ENCODE measurements at regions not wholly inside any gene's neighbourhood (a gene's known extent, or its start where the extent isn't known, plus 50 kb on each side); places are given as distances from the start of the nearest gene placed in this dataset.

DNA sequence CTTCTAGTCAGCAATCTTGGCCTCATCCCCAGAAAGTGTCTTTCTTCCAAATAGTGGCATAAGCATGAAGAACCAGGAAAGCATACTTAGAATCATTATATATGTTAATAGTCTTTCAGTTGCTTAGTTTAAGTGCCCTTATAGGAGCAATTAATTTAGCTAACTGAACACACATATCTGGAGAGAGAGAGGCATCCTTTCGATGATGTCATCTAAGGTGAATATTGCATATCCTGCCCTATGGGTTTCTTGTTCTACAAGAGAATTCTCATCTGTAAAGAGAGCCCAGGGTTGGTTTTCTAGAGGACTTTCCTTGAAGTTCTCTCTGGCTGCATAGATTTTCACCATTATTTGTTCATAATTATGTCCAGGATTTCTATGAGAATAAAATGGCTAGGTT lies 230.1 kb downstream of the RPS4Y2 start:
- no peak for DNase-seq
- Histone ChIP-seq H3K4me1 (ENCODE audit: control insufficient read depth in 3 of 3, insufficient read depth in 2 of 3, low read depth in 1 of 3, low read length in 2 of 3) (no peaks in the 10 kb centered on the region), H3K27me3 (ENCODE audit: control insufficient read depth in 3 of 3, insufficient read depth in 3 of 3, low read length in 3 of 3) (no peaks in the 10 kb centered on the region), H3K4me3 (ENCODE audit: low read depth in 1 of 3, low read length in 3 of 3) (no peak overlapping the region), H3K27ac (ENCODE audit: low read depth in 1 of 3, low read length in 2 of 3) (no peak overlapping the region), H3K9me3 (ENCODE audit: control insufficient read depth in 2 of 2, insufficient read depth in 1 of 2, low read depth in 1 of 2, low read length in 1 of 2) (no peaks in the 10 kb centered on the region), H3K36me3 (ENCODE audit: control insufficient read depth in 3 of 3, insufficient read depth in 2 of 3, low read depth in 1 of 3, low read length in 3 of 3) (no peaks in the 10 kb centered on the region)
- no peak for FAIRE-seq
- WGBS, 3 donors = 62 to 93% methylated on average over 1 of the region's 1 CpG; no CpG with 5 or more reads in 1 of the 3 donors

DNA sequence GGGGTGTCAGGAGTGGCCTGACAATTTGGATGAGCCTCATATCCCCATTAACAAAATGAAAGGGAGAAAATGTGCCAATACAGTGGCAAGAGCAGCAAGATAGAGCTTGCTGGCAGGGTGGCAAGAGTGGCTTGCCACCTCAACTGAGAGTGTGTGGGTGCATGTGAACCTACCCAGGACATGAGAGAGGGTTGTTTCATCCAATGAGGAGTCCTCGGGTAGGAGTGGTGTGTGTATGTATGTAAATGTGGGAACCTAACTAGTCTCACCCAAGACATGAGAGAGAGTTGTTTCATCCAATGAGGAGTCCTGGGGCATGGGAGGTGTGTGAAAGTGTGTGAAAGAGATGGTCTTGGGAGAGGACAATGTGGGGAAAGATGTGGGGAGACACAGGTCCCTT lies 234.2 kb downstream of the RPS4Y2 start:
- H3K4me1 ChIP-seq (ENCODE audit: control insufficient read depth in 3 of 3, insufficient read depth in 2 of 3, low read depth in 1 of 3, low read length in 2 of 3) = no peaks in the 10 kb centered on the region
- no peak for FAIRE-seq
- H3K4me3 ChIP-seq (ENCODE audit: low read depth in 1 of 3, low read length in 3 of 3) = no peak overlapping the region
- no peak for DNase-seq
- H3K9me3 ChIP-seq (ENCODE audit: control insufficient read depth in 2 of 2, insufficient read depth in 1 of 2, low read depth in 1 of 2, low read length in 1 of 2) = no peaks in the 10 kb centered on the region
- no peaks in the 10 kb centered on the region for H3K36me3 ChIP-seq (ENCODE audit: control insufficient read depth in 3 of 3, insufficient read depth in 2 of 3, low read depth in 1 of 3, low read length in 3 of 3)
- H3K27ac ChIP-seq (ENCODE audit: low read depth in 1 of 3, low read length in 2 of 3) = no peak overlapping the region
- 66 to 78% methylated on average over 1 of the region's 1 CpG; no CpG with 5 or more reads in 1 of the 3 donors for WGBS, 3 donors
- H3K27me3 ChIP-seq (ENCODE audit: control insufficient read depth in 3 of 3, insufficient read depth in 3 of 3, low read length in 3 of 3) = no peaks in the 10 kb centered on the region

DNA sequence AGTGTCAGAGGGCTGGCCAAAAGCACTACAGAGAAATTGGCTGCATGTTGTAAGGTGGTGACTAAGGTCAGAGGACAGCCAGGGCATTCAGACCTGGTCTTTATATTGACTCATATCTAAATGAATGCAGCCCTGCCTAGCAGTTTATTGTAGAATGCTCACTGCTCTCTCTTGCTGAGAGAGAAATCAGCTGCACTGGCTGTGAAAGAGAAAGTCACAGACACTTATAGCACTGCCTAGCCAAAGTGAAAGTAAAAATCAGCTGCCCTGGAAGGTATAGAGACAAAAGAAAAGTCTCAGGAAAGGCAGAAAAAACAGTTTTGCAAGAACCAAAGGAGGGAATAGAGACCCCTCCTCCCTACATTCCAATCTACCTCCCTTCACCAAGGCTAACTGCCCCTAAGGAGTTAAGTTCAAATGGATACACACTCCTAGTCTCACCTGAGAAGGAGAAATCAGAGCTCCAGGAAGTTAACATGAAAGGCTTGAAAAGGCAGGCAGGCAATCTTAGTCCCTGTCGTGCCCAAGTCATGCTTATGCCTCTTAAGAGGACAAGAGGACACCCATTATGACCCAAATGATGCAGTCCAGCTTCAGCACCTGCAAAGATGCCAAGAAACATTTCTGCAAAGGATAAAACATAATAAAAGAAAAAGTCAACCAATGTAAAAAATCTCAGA lies 235.1 kb downstream of the RPS4Y2 start:
- peak; percentile 3 to 78 for DNase-seq
- WGBS, 3 donors = 0 to 14% methylated on average over 1 of the region's 1 CpG; no CpG with 5 or more reads in 1 of the 3 donors
- H3K27me3 ChIP-seq (ENCODE audit: control insufficient read depth in 3 of 3, insufficient read depth in 3 of 3, low read length in 3 of 3) = no peaks in the 10 kb centered on the region
- H3K27ac ChIP-seq (ENCODE audit: low read depth in 1 of 3, low read length in 2 of 3) = peak overlapping the region in 1 of 3 donors; percentile 88
- H3K4me3 ChIP-seq (ENCODE audit: low read depth in 1 of 3, low read length in 3 of 3) = no peak overlapping the region
- peak; percentile 85 for FAIRE-seq
- H3K9me3 ChIP-seq (ENCODE audit: control insufficient read depth in 2 of 2, insufficient read depth in 1 of 2, low read depth in 1 of 2, low read length in 1 of 2) = no peaks in the 10 kb centered on the region
- no peaks in the 10 kb centered on the region for H3K36me3 ChIP-seq (ENCODE audit: control insufficient read depth in 3 of 3, insufficient read depth in 2 of 3, low read depth in 1 of 3, low read length in 3 of 3)
- no peaks in the 10 kb centered on the region for H3K4me1 ChIP-seq (ENCODE audit: control insufficient read depth in 3 of 3, insufficient read depth in 2 of 3, low read depth in 1 of 3, low read length in 2 of 3)

DNA sequence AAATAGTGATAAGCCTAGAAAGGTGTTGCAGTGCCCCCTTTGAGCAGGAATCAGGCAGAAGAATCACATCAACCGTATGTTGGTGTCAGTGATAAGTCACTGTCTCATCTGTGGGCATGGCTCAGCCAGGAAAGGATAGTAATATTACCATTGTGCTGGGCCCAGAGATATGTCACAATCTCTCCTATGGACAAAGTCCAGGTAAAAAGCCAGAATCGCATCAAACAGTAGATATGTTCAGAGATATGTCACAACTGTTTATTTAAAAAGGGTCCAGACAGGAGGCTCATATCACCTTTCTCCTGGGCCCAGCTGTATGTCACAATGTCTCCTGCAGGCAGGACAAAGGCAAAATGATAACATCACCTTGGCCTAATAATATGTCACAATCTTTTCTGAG lies 241.4 kb downstream of the RPS4Y2 start:
- H3K4me3 ChIP-seq (ENCODE audit: low read depth in 1 of 3, low read length in 3 of 3) = no peak overlapping the region

DNA sequence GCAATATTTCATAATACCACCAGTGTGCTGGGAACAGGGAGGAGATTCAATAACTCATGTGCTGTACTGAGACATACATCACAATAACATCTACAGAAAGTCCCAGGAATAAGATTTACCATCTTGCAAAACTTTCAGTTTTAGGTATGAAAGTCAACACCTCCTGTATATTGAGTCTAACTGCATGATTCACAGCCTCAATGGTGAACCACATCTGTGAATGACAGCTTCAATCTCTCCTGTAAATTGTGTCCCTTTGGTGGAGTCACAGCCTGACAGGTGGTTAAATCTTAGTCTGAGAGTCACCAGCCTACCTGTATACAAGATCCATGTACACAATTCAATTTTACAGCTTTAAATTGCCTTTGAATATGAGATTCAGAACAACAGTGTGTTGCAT lies 242.1 kb downstream of the RPS4Y2 start:
- FAIRE-seq = no peak

More for the DNA sequence above, 241.4 kb downstream of the RPS4Y2 start:
- Histone ChIP-seq H3K36me3 (ENCODE audit: control insufficient read depth in 3 of 3, insufficient read depth in 2 of 3, low read depth in 1 of 3, low read length in 3 of 3) (no peaks in the 10 kb centered on the region), H3K27ac (ENCODE audit: low read depth in 1 of 3, low read length in 2 of 3) (no peak overlapping the region), H3K4me1 (ENCODE audit: control insufficient read depth in 3 of 3, insufficient read depth in 2 of 3, low read depth in 1 of 3, low read length in 2 of 3) (no peaks in the 10 kb centered on the region), H3K27me3 (ENCODE audit: control insufficient read depth in 3 of 3, insufficient read depth in 3 of 3, low read length in 3 of 3) (no peaks in the 10 kb centered on the region), H3K9me3 (ENCODE audit: control insufficient read depth in 2 of 2, insufficient read depth in 1 of 2, low read depth in 1 of 2, low read length in 1 of 2) (no peaks in the 10 kb centered on the region)
- DNase-seq (peak in 1 of 2 donors; percentile 10), FAIRE-seq (no peak)
- 9 to 47% methylated on average over 2 of the region's 2 CpGs; no CpG with 5 or more reads in 1 of the 3 donors for WGBS, 3 donors

DNA sequence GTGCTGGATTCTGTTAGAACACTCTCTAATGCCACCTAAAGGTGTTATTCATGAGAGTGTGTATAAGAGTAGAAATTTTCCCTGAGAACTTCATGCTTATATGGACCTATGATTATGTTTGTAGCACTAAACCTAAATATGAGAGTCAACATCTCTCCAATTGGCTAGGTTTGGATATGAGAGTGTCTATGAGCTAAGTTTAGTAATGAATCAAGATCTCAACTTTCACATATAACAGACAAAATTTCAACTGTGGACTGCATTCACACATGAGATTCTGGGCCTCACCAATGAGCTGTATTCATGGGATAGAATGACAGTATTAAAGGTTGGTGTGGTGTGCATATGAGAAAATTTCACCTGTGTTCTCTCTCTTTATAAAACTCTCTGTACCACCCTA lies 242.6 kb downstream of the RPS4Y2 start:
- no peak for FAIRE-seq

More for the DNA sequence above, 242.1 kb downstream of the RPS4Y2 start:
- H3K4me3 ChIP-seq (ENCODE audit: low read depth in 1 of 3, low read length in 3 of 3) = no peak overlapping the region
- H3K36me3 ChIP-seq (ENCODE audit: control insufficient read depth in 3 of 3, insufficient read depth in 2 of 3, low read depth in 1 of 3, low read length in 3 of 3) = no peaks in the 10 kb centered on the region
- no peaks in the 10 kb centered on the region for H3K9me3 ChIP-seq (ENCODE audit: control insufficient read depth in 2 of 2, insufficient read depth in 1 of 2, low read depth in 1 of 2, low read length in 1 of 2)
- H3K4me1 ChIP-seq (ENCODE audit: control insufficient read depth in 3 of 3, insufficient read depth in 2 of 3, low read depth in 1 of 3, low read length in 2 of 3) = no peaks in the 10 kb centered on the region
- no peak overlapping the region for H3K27ac ChIP-seq (ENCODE audit: low read depth in 1 of 3, low read length in 2 of 3)
- no peak for DNase-seq
- H3K27me3 ChIP-seq (ENCODE audit: control insufficient read depth in 3 of 3, insufficient read depth in 3 of 3, low read length in 3 of 3) = no peaks in the 10 kb centered on the region

DNA sequence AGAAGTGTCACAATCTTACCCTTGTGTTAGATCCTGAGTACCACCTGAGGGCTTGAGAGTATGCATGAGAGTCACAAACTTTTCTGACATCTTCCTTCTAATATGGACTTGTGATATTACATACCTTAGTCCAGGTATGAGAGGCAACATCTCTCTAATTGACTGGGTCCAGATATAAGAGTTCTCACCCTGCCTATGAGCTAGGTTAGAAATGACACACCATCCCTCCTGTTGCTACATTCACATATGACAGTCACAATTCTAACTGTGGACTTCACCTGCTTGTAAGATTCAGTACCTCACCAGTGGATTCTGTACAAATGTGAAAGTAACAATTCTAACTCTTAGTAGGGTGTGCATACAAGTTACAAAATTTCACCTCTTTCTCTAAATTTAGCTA lies 245.2 kb downstream of the RPS4Y2 start:
- Histone ChIP-seq H3K27ac (ENCODE audit: low read depth in 1 of 3, low read length in 2 of 3) (no peak overlapping the region), H3K4me3 (ENCODE audit: low read depth in 1 of 3, low read length in 3 of 3) (no peak overlapping the region), H3K4me1 (ENCODE audit: control insufficient read depth in 3 of 3, insufficient read depth in 2 of 3, low read depth in 1 of 3, low read length in 2 of 3) (no peaks in the 10 kb centered on the region)

More for the DNA sequence above, 242.6 kb downstream of the RPS4Y2 start:
- H3K4me1 ChIP-seq (ENCODE audit: control insufficient read depth in 3 of 3, insufficient read depth in 2 of 3, low read depth in 1 of 3, low read length in 2 of 3) = no peaks in the 10 kb centered on the region
- no peak overlapping the region for H3K4me3 ChIP-seq (ENCODE audit: low read depth in 1 of 3, low read length in 3 of 3)
- no peaks in the 10 kb centered on the region for H3K36me3 ChIP-seq (ENCODE audit: control insufficient read depth in 3 of 3, insufficient read depth in 2 of 3, low read depth in 1 of 3, low read length in 3 of 3)
- H3K27me3 ChIP-seq (ENCODE audit: control insufficient read depth in 3 of 3, insufficient read depth in 3 of 3, low read length in 3 of 3) = no peaks in the 10 kb centered on the region
- DNase-seq = no peak
- no peaks in the 10 kb centered on the region for H3K9me3 ChIP-seq (ENCODE audit: control insufficient read depth in 2 of 2, insufficient read depth in 1 of 2, low read depth in 1 of 2, low read length in 1 of 2)
- no peak overlapping the region for H3K27ac ChIP-seq (ENCODE audit: low read depth in 1 of 3, low read length in 2 of 3)

DNA sequence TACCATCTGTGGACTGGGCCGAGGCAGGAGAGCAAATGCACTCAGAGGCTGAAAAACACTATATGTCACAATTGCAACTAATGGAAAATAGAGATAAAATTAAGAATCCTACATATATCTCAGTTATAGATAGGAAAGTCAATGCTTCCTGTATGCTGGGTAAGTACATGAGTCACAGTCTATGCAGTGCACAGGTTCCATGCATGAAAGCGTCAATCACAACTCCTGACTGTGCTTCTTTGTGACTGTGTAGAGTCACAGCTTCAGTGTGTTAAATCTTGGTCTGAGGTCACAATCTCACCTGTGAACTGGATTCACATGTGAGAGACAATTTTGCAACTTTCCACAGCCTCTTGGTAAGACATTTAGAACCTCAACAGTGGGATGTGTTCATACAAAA lies 247.2 kb downstream of the RPS4Y2 start:
- no peaks in the 10 kb centered on the region for H3K36me3 ChIP-seq (ENCODE audit: control insufficient read depth in 3 of 3, insufficient read depth in 2 of 3, low read depth in 1 of 3, low read length in 3 of 3)
- 81 to 100% methylated on average over 2 of the region's 2 CpGs; no CpG with 5 or more reads in 1 of the 3 donors for WGBS, 3 donors
- DNase-seq (no peak), FAIRE-seq (no peak)
- no peaks in the 10 kb centered on the region for H3K27me3 ChIP-seq (ENCODE audit: control insufficient read depth in 3 of 3, insufficient read depth in 3 of 3, low read length in 3 of 3)
- H3K9me3 ChIP-seq (ENCODE audit: control insufficient read depth in 2 of 2, insufficient read depth in 1 of 2, low read depth in 1 of 2, low read length in 1 of 2) = no peaks in the 10 kb centered on the region
- no peak overlapping the region for H3K27ac ChIP-seq (ENCODE audit: low read depth in 1 of 3, low read length in 2 of 3)
- H3K4me3 ChIP-seq (ENCODE audit: low read depth in 1 of 3, low read length in 3 of 3) = no peak overlapping the region
- H3K4me1 ChIP-seq (ENCODE audit: control insufficient read depth in 3 of 3, insufficient read depth in 2 of 3, low read depth in 1 of 3, low read length in 2 of 3) = no peaks in the 10 kb centered on the region

More for the DNA sequence above, 245.2 kb downstream of the RPS4Y2 start:
- Histone ChIP-seq H3K27me3 (ENCODE audit: control insufficient read depth in 3 of 3, insufficient read depth in 3 of 3, low read length in 3 of 3) (no peaks in the 10 kb centered on the region), H3K9me3 (ENCODE audit: control insufficient read depth in 2 of 2, insufficient read depth in 1 of 2, low read depth in 1 of 2, low read length in 1 of 2) (no peaks in the 10 kb centered on the region), H3K36me3 (ENCODE audit: control insufficient read depth in 3 of 3, insufficient read depth in 2 of 3, low read depth in 1 of 3, low read length in 3 of 3) (no peaks in the 10 kb centered on the region)
- DNase-seq = no peak
- FAIRE-seq = no peak

DNA sequence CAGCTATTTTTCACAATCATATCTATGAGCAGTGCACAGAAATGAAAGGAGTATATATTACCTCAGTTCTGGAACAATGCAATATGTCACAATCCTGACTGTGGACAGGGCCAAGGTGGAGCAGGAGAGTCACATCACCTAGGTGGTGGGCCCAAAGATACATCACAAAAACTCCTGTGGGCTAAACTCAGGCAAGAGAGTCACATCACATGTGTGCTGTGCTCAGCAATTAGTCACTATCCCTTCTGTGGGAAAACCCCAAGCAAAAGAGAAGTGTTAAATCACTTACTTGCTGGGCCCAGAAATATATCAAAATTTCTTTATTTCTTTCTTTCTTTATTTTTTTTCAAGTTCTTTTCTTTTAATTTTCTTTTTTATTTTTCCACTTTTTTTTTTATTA lies 249.6 kb downstream of the RPS4Y2 start:
- Histone ChIP-seq H3K36me3 (ENCODE audit: control insufficient read depth in 3 of 3, insufficient read depth in 2 of 3, low read depth in 1 of 3, low read length in 3 of 3) (no peaks in the 10 kb centered on the region), H3K9me3 (ENCODE audit: control insufficient read depth in 2 of 2, insufficient read depth in 1 of 2, low read depth in 1 of 2, low read length in 1 of 2) (no peaks in the 10 kb centered on the region), H3K4me1 (ENCODE audit: control insufficient read depth in 3 of 3, insufficient read depth in 2 of 3, low read depth in 1 of 3, low read length in 2 of 3) (no peaks in the 10 kb centered on the region), H3K27ac (ENCODE audit: low read depth in 1 of 3, low read length in 2 of 3) (no peak overlapping the region), H3K27me3 (ENCODE audit: control insufficient read depth in 3 of 3, insufficient read depth in 3 of 3, low read length in 3 of 3) (no peaks in the 10 kb centered on the region), H3K4me3 (ENCODE audit: low read depth in 1 of 3, low read length in 3 of 3) (no peak overlapping the region)
- FAIRE-seq = no peak
- no peak for DNase-seq

All from small intestine (tissue), 7 donors.